IMR-90 (cell line): ENCODE measurements at regions not wholly inside any gene's neighbourhood (a gene's known extent, or its start where the extent isn't known, plus 50 kb on each side); places are given as distances from the start of the nearest gene placed in this dataset.
A peak's percentile ranks its signal among the peaks of the same experiment; 100 is the strongest.

Experiments used
- ATAC-seq: fragments of 200-7000 bp; cut with Tn5 transposase; 2 replicates; pipeline ENCODE4 v1.9.1; 2020; ENCODE audit warnings: low read depth, mild to moderate bottlenecking, moderate library complexity
- BruUV-seq: library from RNA; stranded (reverse); fragments of 400-500 nt; replicated peaks from 2 replicates; lab custom pipeline; 2021; lab: Mats Ljungman, UMichigan
- CTCF ChIA-PET: fragments of 300-600 bp; formaldehyde crosslinking; extraction: SDS; loops from one replicate; lab custom pipeline; 2021; ENCODE audit warnings: antibody characterized with exemption; lab: Yijun Ruan, JAX
- POLR2A ChIA-PET: fragments of 300-600 bp; sonication (Branson Sonifier 250); formaldehyde crosslinking; loops from one replicate; lab custom pipeline; 2022; ENCODE audit warnings: antibody characterized with exemption; ENCODE audit not compliant: unreplicated experiment; lab: Charles Lee
- DNase-seq: peaks from one replicate; pipeline ENCODE4 v3.0.0; 2013
- H2AFZ ChIP-seq: replicated peaks from 2 replicates; pipeline ENCODE3; 2013; ENCODE audit warnings: low read length, mild to moderate bottlenecking; ENCODE audit not compliant: poor library complexity
- H2AK5ac ChIP-seq: 2 replicates; pipeline ENCODE4 v1.6.1; 2013; ENCODE audit warnings: low read depth, low read length, inconsistent platforms
- H2AK9ac ChIP-seq: replicated peaks from 2 replicates; pipeline ENCODE3; 2013; ENCODE audit warnings: mild to moderate bottlenecking, low read depth, low read length, moderate library complexity; ENCODE audit not compliant: poor library complexity
- H2BK120ac ChIP-seq: 2 replicates; pipeline ENCODE4 v1.6.1; 2013; ENCODE audit warnings: low read depth, low read length, inconsistent platforms
- H2BK15ac ChIP-seq: 3 replicates; pipeline ENCODE4 v1.6.1; 2013; ENCODE audit warnings: low read depth, low read length, inconsistent platforms
- H2BK20ac ChIP-seq: 2 replicates; pipeline ENCODE4 v1.6.1; 2013; ENCODE audit warnings: low read depth, mild to moderate bottlenecking, inconsistent platforms, low read length, moderate library complexity
- H2BK5ac ChIP-seq: 2 replicates; pipeline ENCODE4 v1.6.1; 2013; ENCODE audit warnings: mild to moderate bottlenecking, low read depth, low read length, inconsistent platforms; ENCODE audit not compliant: poor library complexity, severe bottlenecking
- H3K14ac ChIP-seq: replicated peaks from 2 replicates; pipeline ENCODE4 v1.6.1; 2013; ENCODE audit warnings: low read depth, low read length, inconsistent platforms
- H3K18ac ChIP-seq: 2 replicates; pipeline ENCODE4 v1.6.1; 2013; ENCODE audit warnings: low read depth, low read length, control low read depth
- H3K23ac ChIP-seq: 2 replicates; pipeline ENCODE4 v1.6.1; 2013; ENCODE audit warnings: low read depth, low read length, inconsistent platforms
- H3K27ac ChIP-seq: 2 replicates; pipeline ENCODE4 v1.5.1; 2013; ENCODE audit warnings: mild to moderate bottlenecking, control low read depth, low read length; ENCODE audit not compliant: insufficient read depth
- H3K27me3 ChIP-seq: 2 replicates; pipeline ENCODE4 v1.6.1; 2013; ENCODE audit warnings: low read length; ENCODE audit not compliant: control insufficient read depth, insufficient read depth
- H3K36me3 ChIP-seq: 2 replicates; pipeline ENCODE4 v1.6.1; 2013; ENCODE audit warnings: low read length, mixed read lengths; ENCODE audit not compliant: control insufficient read depth, insufficient read depth
- H3K4ac ChIP-seq: 2 replicates; pipeline ENCODE4 v1.6.1; 2013; ENCODE audit warnings: low read depth, low read length, inconsistent platforms
- H3K4me1 ChIP-seq: 2 replicates; pipeline ENCODE4 v1.6.1; 2013; ENCODE audit warnings: low read length, mixed read lengths; ENCODE audit not compliant: control insufficient read depth, insufficient read depth
- H3K4me2 ChIP-seq: 2 replicates; pipeline ENCODE4 v1.6.1; 2013; ENCODE audit warnings: low read depth, mild to moderate bottlenecking, control low read depth, low read length, moderate library complexity
- H3K4me3 ChIP-seq: 2 replicates; pipeline ENCODE4 v1.5.1; 2013; ENCODE audit warnings: low read depth, mild to moderate bottlenecking, control low read depth, low read length, moderate library complexity; ENCODE audit not compliant: insufficient read depth
- H3K56ac ChIP-seq: 2 replicates; pipeline ENCODE4 v1.6.1; 2013; ENCODE audit warnings: low read length, inconsistent platforms; ENCODE audit not compliant: insufficient read depth; ENCODE audit errors: extremely low read depth
- H3K79me1 ChIP-seq, 2 experiments: 2 replicates each; pipeline ENCODE4 v1.6.1; 2013; ENCODE audit warnings: low read length in 2 of 2, inconsistent platforms in 1 of 2, low read depth in 1 of 2
- H3K9ac ChIP-seq: 2 replicates; pipeline ENCODE4 v1.6.1; 2013; ENCODE audit warnings: low read depth, low read length, control low read depth
- H3K9me1 ChIP-seq: 2 replicates; pipeline ENCODE4 v1.6.1; 2013; ENCODE audit warnings: low read length, inconsistent platforms; ENCODE audit not compliant: insufficient read depth
- H3K9me3 ChIP-seq: 2 replicates; pipeline ENCODE4 v1.6.1; 2013; ENCODE audit warnings: low read length; ENCODE audit not compliant: control insufficient read depth, insufficient read depth
- H4K20me1 ChIP-seq: 2 replicates; pipeline ENCODE4 v1.6.1; 2013; ENCODE audit warnings: low read length, inconsistent platforms; ENCODE audit not compliant: insufficient read depth
- H4K5ac ChIP-seq: 2 replicates; pipeline ENCODE4 v1.6.1; 2013; ENCODE audit warnings: mild to moderate bottlenecking, low read depth, low read length, control low read depth
- H4K8ac ChIP-seq, 2 experiments: 2 replicates each; pipeline ENCODE4 v1.6.1; 2013; ENCODE audit warnings: low read depth in 2 of 2, low read length in 2 of 2, control low read depth in 1 of 2, inconsistent platforms in 1 of 2
- H4K91ac ChIP-seq: 2 replicates; pipeline ENCODE4 v1.6.1; 2013; ENCODE audit warnings: low read depth, low read length, inconsistent platforms; ENCODE audit not compliant: insufficient read depth
- BHLHE40 ChIP-seq: fragments of 150-350 bp; IDR thresholded peaks from 2 replicates; pipeline ENCODE4 v1.6.1; 2016; ENCODE audit warnings: mild to moderate bottlenecking, low read depth, low read length
- CEBPB ChIP-seq: IDR thresholded peaks from 2 replicates; pipeline ENCODE4 v1.6.1; 2012; ENCODE audit warnings: low read depth, low read length, improper control_type of control experiment
- CTCF ChIP-seq: conservative IDR thresholded peaks from 2 replicates; pipeline ENCODE4 v1.5.1; 2012; ENCODE audit warnings: mild to moderate bottlenecking, low read depth, low read length, improper control_type of control experiment
- MAFK ChIP-seq: IDR thresholded peaks from 2 replicates; pipeline ENCODE4 v1.6.1; 2012; ENCODE audit warnings: low read depth, low read length, improper control_type of control experiment
- MXI1 ChIP-seq: IDR thresholded peaks from 2 replicates; pipeline ENCODE4 v1.6.1; 2012; ENCODE audit warnings: low read depth, mild to moderate bottlenecking, low read length, moderate library complexity, borderline replicate concordance
- NFE2L2 ChIP-seq: fragments of 150-350 bp; IDR thresholded peaks from 2 replicates; pipeline ENCODE4 v1.6.1; 2016; ENCODE audit warnings: low read depth, mild to moderate bottlenecking, low read length
- RCOR1 ChIP-seq: IDR thresholded peaks from 2 replicates; pipeline ENCODE4 v1.6.1; 2012; ENCODE audit warnings: mild to moderate bottlenecking, low read length, improper control_type of control experiment; ENCODE audit not compliant: insufficient replicate concordance
- RFX5 ChIP-seq: IDR thresholded peaks from 2 replicates; pipeline ENCODE4 v1.8.0; 2012; ENCODE audit warnings: low read depth, mild to moderate bottlenecking, low read length, moderate library complexity
- SMC3 ChIP-seq: fragments of 150-350 bp; IDR thresholded peaks from 2 replicates; pipeline ENCODE4 v1.6.1; 2016; ENCODE audit warnings: low read depth, mild to moderate bottlenecking, antibody characterized with exemption, low read length, moderate library complexity
- USF2 ChIP-seq: fragments of 150-350 bp; IDR thresholded peaks from 2 replicates; pipeline ENCODE4 v1.6.1; 2017; ENCODE audit warnings: mild to moderate bottlenecking, antibody characterized with exemption, low read length, low read depth
- WGBS, 2 experiments: methylation state at CpG; one replicate each; pipeline versions ENCODE4 v1.1.5 to v1.1.7; 2013; ENCODE audit warnings: missing lambda C conversion rate in 2 of 2; ENCODE audit not compliant: insufficient read length in 1 of 2; ENCODE audit errors: extremely low coverage in 2 of 2; 5-methylcytosine and 5-hydroxymethylcytosine counted together
- dilution Hi-C: fragments of 300-500 bp; cut with HindIII; formaldehyde crosslinking; loops from one replicate; pipeline ENCODE4 v1.14.3; 2018; ENCODE audit warnings: low sequenced_read_pairs; ENCODE audit not compliant: unreplicated experiment
- in situ Hi-C: fragments of 300-500 bp; cut with MboI; formaldehyde crosslinking; loops from 3 replicates; pipeline ENCODE4 v1.14.3; 2019; ENCODE audit warnings: low sequenced_read_pairs, inconsistent platforms, mixed read lengths
- intact Hi-C: fragments of 100-400 bp; cut with micrococcal nuclease; formaldehyde crosslinking; loops from 2 replicates; pipeline ENCODE4 v1.10.0; 2022

GRCh38 chr1:57632401-57632800 lies 208.5 kb upstream of the DAB1 start:
- H4K91ac ChIP-seq = no peak overlapping the region
- no peaks in the 10 kb centered on the region for H4K20me1 ChIP-seq
- H3K23ac ChIP-seq = no peak overlapping the region
- no peak overlapping the region for H2AK9ac ChIP-seq
- H3K4ac ChIP-seq = no peak overlapping the region
- H3K9ac ChIP-seq = no peak overlapping the region
- dilution Hi-C loops = no loop called here
- no peaks in the 10 kb centered on the region for H3K9me1 ChIP-seq
- H2BK15ac ChIP-seq = no peak overlapping the region
- no peak overlapping the region for H3K4me2 ChIP-seq
- intact Hi-C loops = loop anchor here (5.0 kb wide), 1 partner anchor 210 kb away; the partner anchor contains the start of gene DAB1
- POLR2A ChIA-PET = no interaction called here
- ATAC-seq (peak; percentile 61; the same call in 1 of the 2 replicates), DNase-seq (peak; percentile 19)
- no peak overlapping the region for H4K5ac ChIP-seq
- in situ Hi-C loops = no loop called here
- H3K79me1 ChIP-seq = no peaks in the 10 kb centered on the region
- H3K18ac ChIP-seq = no peak overlapping the region
- H3K36me3 ChIP-seq = no peaks in the 10 kb centered on the region
- no peak overlapping the region for H2BK20ac ChIP-seq
- H4K8ac ChIP-seq = no peak overlapping the region
- no peak for TF ChIP-seq CEBPB
- TF ChIP-seq USF2 = no peak
- no peak for TF ChIP-seq RCOR1
- TF ChIP-seq MAFK = no peak
- no peak for TF ChIP-seq SMC3
- TF ChIP-seq MXI1 = no peak
- no peak for TF ChIP-seq RFX5
- no peak for TF ChIP-seq CTCF
- TF ChIP-seq BHLHE40 = no peak
- TF ChIP-seq NFE2L2 = no peak
- no peaks in the 10 kb centered on the region for H3K9me3 ChIP-seq
- H3K56ac ChIP-seq = no peak overlapping the region
- H3K27me3 ChIP-seq = no peaks in the 10 kb centered on the region
- H2AFZ ChIP-seq = no peak overlapping the region
- no peak overlapping the region for H2BK120ac ChIP-seq
- CTCF ChIA-PET = no interaction called here
- H2BK5ac ChIP-seq = no peak overlapping the region
- H3K4me3 ChIP-seq = no peak overlapping the region
- no peak overlapping the region for H2AK5ac ChIP-seq
- no peak overlapping the region for H3K27ac ChIP-seq
- WGBS, 2 experiments = 100% methylated on average over 1 of the region's 3 CpGs; no CpG with 5 or more reads in 1 of the 2 experiments
- peaks cover 2% of the 10 kb centered on the region; the same call in 1 of the 2 replicates for H3K4me1 ChIP-seq
- H3K14ac ChIP-seq = no peak overlapping the region
- BruUV-seq = no TSS peak
